GM13976 (cell line): ENCODE measurements at regions not wholly inside any gene's neighbourhood (a gene's known extent, or its start where the extent isn't known, plus 50 kb on each side); places are given as distances from the start of the nearest gene placed in this dataset.

Experiments
- DNase-seq: peaks from one replicate; pipeline ENCODE4 v3.0.0; 2012; ENCODE audit warnings: low spot score
- in situ Hi-C: fragments of 300-500 bp; cut with MboI; formaldehyde crosslinking; loops from one replicate; pipeline ENCODE4 v1.12.0; 2022; ENCODE audit warnings: low sequenced_read_pairs, mixed read lengths, inconsistent platforms; ENCODE audit not compliant: unreplicated experiment
- TF ChIP-seq, protein P1 (sequence below): IDR thresholded peaks from 2 replicates; pipeline ENCODE4 v1.5.1; 2012; ENCODE audit warnings: borderline replicate concordance, mild to moderate bottlenecking; ENCODE audit not compliant: insufficient read depth; ENCODE audit errors: extremely low read depth, missing control alignments, control extremely low read depth

DNA sequence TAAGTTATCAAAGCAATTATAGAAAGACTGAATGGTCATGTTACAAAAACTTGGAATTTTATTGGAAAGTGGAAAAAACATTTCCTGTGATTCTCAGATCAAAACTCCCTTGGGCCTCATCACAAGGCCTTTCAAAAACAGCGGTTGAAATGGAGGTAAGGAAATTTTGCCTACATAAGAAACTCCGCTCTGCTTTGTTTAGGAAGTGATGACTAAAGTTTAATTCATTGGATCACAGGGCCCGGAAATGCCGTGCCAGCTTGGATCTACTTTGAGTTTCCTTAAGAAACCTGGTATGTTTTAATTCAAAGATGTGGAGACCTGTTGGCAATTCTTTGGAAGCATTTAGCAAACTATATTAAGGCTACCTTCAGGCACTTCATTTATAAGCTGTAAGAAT lies 143.9 kb upstream of the MME start:
- in situ Hi-C loops: no loop called here
- TF ChIP-seq, protein P1, sequence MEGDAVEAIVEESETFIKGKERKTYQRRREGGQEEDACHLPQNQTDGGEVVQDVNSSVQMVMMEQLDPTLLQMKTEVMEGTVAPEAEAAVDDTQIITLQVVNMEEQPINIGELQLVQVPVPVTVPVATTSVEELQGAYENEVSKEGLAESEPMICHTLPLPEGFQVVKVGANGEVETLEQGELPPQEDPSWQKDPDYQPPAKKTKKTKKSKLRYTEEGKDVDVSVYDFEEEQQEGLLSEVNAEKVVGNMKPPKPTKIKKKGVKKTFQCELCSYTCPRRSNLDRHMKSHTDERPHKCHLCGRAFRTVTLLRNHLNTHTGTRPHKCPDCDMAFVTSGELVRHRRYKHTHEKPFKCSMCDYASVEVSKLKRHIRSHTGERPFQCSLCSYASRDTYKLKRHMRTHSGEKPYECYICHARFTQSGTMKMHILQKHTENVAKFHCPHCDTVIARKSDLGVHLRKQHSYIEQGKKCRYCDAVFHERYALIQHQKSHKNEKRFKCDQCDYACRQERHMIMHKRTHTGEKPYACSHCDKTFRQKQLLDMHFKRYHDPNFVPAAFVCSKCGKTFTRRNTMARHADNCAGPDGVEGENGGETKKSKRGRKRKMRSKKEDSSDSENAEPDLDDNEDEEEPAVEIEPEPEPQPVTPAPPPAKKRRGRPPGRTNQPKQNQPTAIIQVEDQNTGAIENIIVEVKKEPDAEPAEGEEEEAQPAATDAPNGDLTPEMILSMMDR: no peak
- DNase-seq: no peak

DNA sequence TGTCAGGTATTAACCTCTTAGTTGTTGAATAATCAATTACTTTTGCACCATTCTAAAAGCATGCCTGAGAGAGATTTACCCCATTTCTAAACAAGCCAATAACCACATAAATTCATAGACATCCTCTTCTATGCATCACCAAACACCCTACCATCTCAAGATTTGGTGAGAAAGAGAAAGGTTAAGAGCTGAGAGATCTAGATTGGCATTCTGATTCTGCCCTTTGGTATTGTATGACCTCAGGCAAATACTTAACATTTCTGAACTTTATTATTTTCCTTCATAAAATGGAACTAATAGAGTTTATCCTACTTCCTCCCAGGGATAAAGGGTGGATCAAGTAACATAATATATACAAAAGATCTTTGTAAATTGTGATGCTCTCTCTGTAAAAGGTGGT lies 146.5 kb upstream of the MME start:
- DNase-seq: no peak
- TF ChIP-seq, protein P1: no peak
- in situ Hi-C loops: no loop called here

DNA sequence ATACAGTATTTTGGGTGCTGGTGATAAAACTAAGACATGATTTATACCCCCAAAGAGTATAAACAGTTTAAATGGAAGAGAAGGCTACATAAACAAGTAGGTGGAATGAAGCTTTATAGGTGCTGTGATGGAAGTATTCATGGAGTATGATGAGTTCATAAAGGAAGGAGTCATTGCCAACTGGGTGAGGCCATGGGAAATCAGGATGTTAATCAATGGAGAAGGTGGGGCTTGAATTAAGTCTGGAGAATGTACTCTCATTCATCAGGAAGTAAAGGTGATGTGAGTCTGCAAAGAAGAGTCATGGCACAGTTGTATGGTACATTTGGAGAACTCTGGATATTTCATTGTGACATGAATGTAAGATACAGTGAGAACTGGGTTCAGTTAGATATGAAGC lies 147.5 kb upstream of the MME start:
- TF ChIP-seq, protein P1: no peak
- in situ Hi-C loops: no loop called here
- DNase-seq: no peak

DNA sequence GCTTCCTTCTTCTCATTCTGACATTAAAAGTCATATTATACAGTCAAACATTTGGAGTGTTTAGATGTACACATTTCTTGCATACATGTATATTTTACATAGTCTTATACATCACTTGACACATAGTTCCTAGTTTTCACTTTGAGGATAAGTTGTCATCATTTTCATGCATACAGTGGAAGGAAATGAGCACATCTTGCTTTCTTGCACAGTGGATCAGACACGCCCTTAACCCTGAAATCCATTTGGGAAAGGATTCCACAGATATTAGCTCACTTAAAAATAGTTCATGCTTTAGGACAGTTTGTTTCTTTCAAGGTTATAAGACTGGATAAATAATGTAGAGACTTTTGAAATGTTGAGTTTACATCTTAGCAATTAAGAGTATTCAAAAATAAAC lies 148.6 kb upstream of the MME start:
- TF ChIP-seq, protein P1: no peak
- DNase-seq: no peak
- in situ Hi-C loops: no loop called here

DNA sequence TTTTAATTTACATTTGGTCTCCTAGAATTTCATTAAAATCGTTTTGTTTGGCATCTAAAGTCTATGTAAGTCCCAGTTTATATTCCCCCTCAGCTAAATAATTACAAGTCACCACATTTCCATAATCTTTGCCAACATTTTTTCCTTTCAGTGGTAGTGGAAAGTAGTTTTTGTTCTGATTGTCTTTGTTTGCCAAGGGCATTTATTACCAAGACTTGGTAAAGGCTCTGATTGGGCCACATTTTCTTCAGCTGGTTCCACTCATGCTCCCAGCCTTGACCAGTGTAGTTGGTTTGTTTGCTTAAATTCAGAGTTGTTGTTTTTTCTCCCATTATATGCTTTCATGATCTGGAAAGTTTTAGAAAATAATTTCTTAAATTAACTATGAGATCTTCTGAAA lies 153.4 kb upstream of the MME start:
- in situ Hi-C loops: no loop called here
- TF ChIP-seq, protein P1: no peak
- DNase-seq: no peak

DNA sequence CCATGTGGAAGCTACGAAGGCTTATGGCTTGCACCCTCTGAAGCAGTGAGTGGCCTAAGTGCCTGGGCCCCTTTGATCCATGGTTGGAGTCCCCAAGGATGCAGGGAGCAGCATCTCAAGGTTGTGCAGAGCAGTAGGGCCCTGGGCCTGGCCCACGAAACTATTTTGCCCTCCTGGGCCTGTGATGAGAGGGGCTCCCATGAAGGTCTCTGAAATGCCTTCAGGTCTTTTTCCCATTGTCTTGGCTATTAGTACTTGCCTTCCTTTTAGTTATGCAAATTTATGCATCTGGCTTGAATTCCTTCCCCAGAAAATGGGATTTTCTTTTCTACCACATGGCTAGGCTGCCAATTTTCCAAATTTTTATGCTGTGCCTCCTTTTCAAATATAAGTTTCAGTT lies 158.8 kb upstream of the MME start:
- TF ChIP-seq, protein P1: no peak
- in situ Hi-C loops: no loop called here
- no peak for DNase-seq

DNA sequence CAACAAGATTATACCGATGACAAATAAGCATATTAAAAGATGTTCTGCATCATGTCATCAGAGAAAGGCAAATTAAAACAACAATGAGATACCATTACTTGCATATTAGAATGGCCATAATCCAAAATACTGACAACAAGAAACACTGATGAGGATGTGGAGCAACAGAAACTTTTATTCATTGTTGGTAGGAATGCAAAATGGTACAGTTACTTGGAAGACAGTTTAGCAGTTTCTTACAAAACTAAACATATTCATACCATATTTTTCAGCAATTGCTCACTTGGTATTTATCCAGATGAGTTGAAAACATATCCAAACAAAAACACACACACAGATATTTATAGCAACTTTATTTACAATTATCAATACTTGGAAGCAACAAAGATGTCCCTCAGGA lies 160.9 kb upstream of the MME start:
- DNase-seq: no peak
- TF ChIP-seq, protein P1: no peak
- in situ Hi-C loops: no loop called here
